IPS DF 4.7 (cell line): ENCODE measurements at regions not wholly inside any gene's neighbourhood (a gene's known extent, or its start where the extent isn't known, plus 50 kb on each side); places are given as distances from the start of the nearest gene placed in this dataset.

Experiments
- DNase-seq: peaks from one replicate; pipeline ENCODE4 v3.0.0-alpha.2; 2013; ENCODE audit warnings: low spot score; ENCODE audit errors: extremely low read depth

DNA sequence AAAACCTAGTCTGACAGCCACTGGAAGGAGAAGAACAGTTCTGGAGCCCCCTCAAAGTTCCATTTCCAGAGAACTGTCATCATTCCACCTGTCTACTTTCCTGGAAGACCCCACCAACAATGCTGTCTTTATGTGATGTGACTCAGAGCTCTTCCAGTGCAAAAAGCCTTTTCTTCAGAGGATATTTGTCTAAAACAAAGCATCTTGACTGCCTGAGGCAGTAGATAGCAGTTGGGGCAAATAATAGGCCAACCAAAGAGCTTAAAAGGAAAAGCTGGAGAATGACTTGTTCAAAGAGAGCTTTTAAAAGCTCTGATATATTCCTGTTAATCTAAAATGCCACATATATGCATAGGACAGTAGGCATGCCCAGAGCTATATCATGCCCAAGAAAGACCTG lies 62.6 kb downstream of the MIS18A start:
- DNase-seq = no peak

DNA sequence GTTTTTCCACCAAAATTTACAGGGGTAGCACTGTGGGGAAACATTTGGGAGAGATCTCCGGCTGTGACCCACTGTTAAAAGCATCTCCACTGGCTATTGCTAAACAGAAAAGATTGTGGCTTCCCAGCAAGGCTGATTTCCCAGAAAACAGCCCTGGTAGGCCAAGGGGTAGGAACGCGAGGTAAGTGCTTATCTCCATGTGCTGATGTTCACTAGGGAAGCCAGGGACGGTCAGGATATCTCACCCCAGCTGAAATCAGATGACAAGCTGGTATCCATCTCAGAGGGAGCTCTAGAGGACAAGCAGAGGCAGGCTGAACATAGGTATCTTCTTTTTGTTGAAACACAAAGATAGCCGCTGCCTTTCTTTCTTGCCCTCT lies 63.6 kb downstream of the MIS18A start:
- no peak for DNase-seq

DNA sequence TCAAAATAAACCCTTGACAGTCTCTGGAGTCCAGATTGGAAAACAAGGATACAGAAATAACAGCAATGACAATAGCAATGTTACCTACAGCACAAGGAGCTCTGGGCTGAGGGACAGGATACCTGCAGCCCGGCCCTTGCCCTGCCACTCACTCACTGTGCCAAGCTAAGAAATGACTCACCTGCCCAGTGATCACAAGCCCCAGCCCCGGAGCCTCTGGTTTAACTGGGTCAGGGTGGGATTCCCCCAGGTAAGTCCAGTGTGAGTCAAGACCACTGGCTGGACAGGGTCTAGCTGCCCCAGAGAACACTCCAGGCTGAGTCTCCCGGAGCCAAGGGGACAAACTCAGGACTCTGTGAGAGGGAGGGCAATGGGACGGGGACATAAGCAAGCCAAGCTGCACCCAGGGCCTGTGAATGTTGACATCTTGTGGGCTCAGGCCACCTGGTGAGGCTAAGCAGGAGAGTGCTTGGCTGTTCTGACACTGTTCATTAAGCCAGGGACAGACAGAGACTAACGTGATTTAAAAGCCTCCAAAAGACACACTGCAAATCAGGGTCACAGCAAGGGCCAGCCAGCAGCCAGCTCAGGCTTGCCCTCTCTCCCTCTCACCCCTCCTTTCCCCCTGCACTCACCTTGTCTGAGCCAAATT lies 64.1 kb downstream of the MIS18A start:
- no peak for DNase-seq

DNA sequence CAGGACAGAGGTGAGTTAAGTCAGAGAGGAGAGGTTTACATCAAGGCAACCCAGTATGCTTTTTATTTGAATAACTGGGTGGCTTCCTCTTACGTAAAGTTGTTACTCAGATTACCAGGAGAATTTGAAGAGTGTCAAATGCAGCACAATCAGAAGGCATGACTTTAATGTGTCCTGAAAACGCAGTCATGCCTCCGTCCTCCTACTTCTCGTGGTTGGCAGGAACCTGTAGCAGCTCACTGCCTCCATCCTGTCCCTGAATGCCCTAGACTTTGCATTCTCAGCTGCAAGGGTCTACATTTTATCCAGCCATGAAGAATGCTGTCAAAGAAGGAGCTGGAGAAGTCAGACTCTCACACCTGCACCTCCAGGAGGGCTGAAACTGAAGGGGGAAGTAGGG lies 66.7 kb downstream of the MIS18A start:
- DNase-seq = no peak

DNA sequence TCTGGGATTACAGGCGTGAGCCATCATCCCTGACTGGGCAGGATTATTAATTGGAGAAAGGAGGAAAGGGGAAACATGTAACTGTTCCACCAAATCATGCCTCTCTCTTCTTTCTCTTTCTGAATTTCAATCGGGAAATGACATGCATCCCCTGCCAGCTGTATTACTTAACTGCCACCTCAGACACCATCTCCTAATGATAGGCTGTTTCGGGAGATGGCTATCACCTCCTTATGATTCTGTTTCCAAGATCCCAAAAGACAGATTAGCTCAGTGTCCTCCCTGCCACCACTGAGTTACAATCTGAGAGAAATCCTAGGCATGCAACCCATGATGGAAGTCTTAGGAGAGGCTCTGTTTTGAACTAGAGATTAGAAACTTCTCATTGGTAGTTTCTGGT lies 67.5 kb downstream of the MIS18A start:
- DNase-seq = no peak

DNA sequence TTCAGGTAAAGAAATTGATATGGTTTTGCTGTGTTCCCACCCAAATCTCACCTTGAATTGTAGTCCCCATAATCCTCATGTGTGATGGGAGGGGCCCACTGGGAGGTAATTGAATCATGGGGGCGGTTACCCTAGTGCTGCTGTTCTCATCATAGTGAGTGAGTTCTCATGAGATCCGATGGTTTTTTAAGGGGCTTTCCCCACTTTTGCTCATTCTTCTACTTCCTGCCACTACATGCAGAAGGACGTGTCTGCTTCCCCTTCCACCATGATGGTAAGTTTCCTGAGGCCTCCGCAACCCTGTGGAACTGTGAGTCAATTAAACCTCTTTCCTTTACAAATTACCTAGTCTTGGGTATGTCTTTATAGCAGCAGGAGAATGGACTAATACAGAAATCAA lies 69.3 kb downstream of the MIS18A start:
- DNase-seq = no peak

DNA sequence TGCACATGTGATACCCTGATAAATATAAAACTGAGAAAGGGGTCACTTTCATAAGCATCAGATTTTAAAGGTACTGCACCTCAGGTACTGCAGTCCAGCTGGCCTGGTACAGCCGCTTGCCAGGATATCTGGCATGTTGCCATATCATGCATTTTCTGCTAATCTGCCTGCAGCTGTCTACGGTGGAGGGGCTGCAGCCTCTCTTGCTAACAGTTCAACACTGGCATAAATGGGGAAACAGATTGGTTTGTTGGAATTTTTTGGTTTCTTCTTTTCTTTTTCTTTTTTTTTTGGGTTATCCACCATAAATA lies 71.5 kb downstream of the MIS18A start:
- no peak for DNase-seq

DNA sequence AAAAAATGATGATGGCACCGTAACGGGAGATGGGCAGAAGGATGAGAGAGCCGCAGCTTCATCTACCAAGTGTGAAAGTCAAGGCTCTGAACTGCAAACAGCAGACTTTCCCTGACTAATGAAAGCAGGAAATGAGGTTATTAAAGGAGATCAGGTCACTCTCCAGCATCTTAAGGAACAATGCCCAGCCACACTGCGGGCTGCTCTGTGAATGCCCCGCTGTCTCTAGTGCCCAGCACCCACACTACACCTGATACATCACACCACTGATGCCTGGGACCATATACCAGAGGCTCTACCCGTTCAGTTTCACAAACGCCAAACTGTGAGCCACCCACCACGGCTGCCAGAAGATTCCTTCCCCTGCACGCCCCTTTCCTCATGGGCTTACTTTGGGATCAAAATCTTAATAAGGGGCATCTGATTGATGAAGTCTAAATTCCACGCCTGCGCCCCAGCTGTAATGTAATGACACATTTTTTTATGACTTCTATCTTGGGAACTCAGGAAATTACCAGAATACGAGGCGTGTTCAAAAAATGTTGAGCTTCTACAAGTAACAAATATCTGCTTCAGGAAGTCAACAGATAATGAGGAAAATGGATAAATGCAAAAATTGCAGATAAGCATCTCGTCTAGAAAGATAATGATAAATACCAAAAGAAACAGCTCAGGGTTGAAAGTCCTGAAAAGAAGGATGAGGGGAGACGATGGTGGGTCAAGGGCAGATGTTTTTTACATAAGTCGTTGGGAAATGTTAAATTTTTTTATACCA lies 72.0 kb downstream of the MIS18A start:
- no peak for DNase-seq

DNA sequence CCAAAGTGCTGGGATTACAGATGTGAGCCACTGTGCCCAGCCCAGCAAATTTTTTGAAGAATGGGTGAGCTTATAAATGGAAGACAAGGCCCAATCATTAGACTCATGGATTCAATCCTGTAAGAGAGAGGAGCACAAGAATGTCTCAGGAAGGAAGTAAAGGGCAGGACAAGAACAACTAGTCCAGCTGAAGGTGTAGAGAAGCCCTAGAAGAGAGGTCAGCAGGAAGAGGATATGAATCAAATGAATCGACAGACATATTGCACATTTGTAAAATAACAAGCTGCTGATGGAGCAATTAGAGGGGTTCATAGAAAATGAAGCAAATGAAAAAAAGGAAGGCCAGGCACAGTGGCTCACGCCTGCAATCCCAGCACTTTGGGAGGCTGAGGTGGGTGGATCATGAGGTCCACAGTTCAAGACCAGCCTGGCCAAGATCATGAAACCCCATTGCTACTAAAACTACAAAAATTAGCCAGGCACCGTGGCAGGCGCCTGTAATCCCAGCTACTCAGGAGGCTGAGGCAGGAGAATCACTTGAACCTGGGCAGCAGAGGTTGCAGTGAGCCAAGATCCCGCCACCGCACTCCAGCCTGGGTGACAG lies 74.9 kb downstream of the MIS18A start:
- DNase-seq = no peak

DNA sequence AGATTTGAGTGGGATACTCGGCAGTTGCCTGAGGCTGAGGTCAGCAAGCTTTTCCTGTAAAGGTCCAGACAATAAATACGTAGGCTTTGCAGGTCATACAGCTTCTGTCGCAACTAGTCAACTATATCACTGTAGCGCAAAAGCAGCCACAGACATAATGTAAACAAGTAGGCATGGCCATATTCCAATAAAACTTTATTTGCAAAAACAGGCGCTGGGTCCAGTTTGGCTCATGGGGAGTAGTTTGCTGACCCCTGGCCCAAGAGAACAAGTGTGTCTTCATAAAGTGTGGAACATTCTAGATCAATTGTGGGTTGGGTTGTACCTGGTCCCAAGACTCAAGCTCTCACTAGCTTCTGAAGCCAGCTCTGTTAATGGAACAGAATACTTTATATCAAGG lies 78.8 kb downstream of the MIS18A start:
- DNase-seq = no peak

DNA sequence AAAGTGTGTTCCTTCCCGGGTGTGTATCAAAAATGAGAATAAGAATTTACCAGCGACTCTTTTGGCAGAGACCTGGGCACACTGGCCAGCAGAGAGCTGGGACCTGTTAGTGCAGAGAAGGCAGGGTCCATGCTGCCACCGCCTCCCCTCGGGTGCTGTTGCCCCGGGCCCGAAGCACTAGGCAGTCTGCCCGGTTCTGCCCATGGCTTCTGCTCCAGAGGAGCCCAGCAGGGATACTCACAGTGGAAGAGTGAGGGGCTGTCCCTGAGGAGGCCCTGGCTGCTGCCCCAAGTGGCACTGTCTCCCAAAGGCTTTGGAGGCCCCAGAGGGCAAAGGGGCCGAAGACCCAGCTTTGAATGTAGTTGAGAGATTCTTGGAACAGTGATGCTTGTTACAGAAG lies 80.5 kb downstream of the MIS18A start:
- no peak for DNase-seq

DNA sequence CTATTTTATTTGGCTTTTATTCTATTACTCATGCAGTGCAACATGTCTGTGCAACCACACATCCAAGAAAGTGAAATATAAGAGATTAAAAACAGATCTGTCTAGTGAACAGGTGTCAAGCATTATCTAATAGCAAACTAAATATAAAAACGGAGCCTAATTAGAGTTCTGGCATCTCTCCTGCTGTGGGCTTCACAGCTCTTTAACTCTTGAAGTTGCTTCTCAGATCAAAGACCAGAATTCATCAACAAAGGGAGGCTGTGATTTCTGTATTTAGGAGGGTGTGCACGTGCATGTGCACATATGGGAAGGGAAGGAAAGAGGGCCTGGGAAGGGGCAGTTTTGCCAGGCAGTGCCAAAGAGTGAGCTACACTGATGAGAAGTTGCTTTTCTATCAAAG lies 81.0 kb downstream of the MIS18A start:
- no peak for DNase-seq

DNA sequence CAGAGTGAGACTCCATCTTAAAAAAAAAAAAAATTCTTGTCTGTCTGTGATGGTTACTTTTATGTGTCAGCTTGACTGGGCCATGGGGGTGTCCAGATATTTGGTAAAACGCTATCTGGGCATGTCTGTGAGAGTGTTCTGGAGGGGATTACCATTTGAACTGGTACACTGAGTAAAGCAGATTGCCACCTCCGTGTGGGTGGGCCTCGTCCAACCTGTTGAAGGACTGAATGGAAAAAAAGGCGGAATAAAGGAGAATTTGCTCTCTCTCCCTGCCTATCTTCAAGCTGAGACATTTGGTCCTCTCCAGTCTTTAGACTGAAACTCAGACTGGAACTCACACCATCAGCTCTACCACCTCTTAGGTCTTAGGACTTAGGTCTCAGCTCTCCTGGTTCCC lies 82.8 kb downstream of the MIS18A start:
- no peak for DNase-seq

DNA sequence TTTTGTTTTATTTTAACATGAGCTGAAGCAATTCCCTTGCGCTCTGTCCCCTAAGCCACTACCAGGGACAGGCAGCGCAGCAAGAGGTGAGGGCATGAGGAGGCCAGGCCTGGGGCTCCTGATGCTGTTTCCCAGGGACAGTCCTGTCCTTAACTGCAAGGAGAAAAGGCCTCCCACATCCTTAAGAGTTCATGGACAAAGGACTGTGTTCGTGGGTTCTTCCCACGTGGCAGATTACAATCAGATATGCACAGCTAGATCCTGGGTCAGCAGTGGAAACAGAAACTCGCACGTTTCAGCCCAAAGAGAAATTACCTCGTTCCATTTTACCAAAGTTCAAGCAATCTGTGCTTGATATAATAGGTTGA lies 85.8 kb downstream of the MIS18A start:
- DNase-seq = no peak

DNA sequence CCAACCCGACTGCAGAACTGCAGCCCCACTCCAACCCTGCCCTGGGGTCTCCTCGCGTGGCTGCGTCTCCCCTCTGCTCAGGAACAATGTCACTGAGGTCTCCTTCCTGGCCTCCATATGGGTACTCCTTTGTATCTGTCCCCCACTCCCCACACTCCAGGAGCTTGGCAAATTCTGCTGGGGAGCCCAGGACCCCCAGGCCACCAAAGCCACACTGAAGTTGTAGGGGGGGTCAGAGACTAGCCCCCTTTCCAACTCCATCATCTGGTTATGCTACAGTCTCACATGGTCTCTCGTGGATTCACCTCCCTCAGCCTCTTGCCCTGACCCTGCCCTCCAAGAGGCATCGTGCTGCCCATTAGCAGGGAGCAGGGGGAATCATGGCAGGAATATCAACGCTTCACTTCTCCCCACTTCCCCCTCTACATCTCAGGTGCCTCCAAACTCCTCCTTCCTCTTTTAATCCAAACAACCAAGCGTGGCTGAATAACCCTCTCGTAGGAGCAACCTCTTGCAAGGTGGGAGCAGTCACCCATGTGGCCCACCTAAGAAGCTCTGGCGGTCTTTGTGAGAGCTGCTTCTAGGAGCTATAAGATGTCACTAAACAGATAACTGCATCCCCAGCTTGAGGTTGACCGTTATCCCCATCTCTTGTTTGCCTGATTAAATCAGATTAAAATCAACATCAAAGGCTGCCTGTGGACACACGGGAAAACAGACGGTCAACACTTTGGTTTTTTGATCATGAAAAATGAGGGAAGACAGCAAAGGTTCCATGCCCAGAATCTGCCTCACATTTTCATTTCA lies 86.4 kb downstream of the MIS18A start:
- DNase-seq = no peak

DNA sequence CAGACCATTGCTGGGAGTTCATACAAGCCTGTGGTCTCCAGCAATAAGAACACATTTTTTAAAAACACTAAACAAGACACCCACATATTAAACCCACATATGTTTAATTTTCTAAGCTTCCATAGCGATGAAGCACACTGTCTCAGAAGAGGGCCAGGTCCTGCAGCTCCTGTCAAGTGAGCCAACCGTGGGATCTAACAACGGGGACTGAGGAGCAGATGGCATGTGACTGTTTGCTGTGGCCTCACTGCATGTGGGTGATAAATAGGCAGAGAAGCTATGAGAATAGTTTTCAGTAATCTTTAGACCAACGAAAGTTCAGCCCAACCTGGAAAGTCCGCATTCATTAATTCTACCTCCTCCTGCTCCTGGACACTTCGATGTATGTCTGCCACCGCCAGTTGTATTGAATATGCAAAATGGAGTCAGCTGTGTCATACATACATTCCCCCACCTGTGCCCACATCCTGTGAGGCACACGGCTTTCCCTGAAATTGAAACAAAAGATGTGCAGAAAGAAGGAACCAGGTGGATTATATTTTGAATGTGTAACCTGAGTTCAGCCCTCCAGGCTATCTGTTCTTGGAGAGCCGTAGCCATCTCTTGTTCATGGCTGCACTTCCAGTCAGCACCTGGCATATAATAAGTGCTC lies 88.2 kb downstream of the MIS18A start:
- no peak for DNase-seq

DNA sequence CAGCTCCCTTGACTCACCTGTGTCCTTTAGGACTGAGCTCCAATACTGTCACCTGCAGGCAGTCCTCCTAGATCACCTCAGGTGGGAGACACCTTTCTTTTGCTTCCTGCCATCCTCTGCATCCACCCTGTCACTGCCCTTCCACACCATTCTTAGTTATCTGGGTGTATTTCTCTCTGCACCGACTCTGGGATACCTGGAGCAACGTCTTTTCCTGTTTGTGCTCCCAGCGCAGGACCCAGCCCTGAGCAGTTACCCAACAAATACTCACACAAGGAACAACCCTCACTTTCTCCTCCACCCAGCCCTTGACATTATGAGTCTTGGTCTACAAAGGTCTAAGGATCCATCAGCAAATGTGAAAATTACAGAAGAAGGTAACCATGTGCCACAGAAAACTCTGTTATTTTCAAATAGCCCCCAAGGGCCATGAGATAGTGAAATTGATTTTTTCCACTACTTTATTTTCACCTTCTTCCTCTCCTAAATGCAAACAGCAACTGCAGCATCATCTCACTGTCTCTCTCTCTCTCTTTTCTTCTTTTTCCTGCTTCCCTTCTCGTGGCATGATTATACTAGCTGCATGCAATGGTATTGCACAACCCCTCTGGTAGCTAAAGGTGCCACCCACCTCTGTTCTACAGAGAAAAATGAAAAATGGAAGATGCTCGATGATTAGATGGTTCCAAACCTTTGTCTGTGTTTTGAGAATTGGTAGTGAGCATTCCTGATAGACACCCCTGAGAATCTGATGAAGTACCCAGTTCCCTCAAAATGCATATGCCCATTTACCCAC lies 89.0 kb downstream of the MIS18A start:
- no peak for DNase-seq

DNA sequence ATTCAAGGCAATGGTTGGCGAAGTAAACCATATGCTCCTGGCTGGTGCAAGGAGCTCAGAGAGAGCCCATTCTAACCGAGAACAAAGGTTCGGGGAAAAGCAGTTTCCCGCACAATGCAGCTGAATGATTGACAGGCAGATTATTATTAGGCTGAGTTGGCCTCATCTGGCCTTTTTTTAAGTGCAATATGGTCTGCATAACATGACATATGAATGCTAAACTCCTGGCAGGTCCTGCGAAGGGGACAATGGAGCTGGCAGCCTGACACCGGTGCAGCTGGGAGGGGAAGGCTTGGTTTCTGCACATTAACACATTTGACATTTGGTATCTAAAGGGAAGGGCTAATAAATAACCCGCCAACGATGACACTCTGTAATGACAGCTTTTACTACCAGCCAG lies 92.0 kb downstream of the MIS18A start:
- DNase-seq = no peak

DNA sequence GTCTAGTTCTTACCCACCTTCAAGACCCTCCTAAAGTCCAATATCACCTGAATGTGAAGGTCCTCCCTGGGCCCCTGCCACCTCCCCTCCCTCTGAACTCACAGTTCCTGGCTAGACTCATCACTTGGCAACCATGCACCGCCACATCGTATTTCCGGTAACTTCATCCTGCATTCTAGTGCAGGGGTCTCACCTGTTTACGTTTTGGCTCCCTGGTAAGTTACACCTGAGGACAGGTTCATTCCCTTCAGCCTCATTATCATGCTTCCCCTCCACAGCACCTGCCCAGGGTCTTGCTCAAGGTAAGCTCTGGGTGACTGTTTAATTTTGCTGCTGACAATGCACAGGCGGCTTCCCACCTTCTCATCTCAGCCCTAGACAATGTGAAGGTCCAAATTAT lies 93.1 kb downstream of the MIS18A start:
- DNase-seq = no peak

DNA sequence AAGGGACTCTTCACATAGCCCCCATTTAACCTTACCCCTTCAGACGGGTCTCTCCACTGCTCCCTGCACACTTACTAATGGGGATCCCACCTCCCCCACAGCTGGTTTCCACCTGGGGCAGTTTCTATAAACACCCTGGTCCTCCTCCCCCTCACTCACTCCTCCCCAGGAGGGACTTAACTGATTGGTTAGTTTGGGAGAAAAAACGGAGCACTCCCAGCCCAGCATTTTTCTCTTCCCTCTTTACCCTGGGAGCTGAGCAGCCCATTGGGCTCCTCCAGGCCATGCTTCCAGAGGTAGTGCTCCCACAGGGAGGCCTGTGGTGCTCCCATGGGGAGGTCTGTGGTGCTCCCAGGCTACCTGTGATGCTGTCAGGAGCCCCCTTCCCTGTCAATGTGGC lies 93.7 kb downstream of the MIS18A start:
- no peak for DNase-seq

DNA sequence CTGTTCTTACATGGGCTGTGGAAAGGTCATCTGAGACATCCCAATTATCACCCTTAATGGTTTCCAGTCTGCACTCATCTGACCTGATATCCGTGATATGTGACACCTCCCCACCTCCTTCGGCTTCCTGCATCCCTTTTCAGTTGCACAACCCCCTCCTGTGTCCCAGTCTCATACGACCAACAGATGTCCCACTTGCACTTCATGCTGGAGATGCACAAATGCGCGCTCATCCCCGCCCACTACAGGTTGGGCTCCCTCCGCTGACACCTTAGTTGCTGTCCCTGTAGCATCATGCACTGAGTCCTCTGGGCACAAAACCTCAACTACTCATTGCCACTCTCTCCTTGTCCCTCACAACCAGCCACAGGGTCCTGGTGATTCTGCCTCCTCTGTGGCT lies 94.4 kb downstream of the MIS18A start:
- DNase-seq = no peak
